ENCODE measurements at regions not wholly inside any gene's neighbourhood (a gene's known extent, or its start where the extent isn't known, plus 50 kb on each side); places are given as distances from the start of the nearest gene placed in this dataset.

GRCh38 chr10:44153918-44154670 lies 230.8 kb downstream of the CXCL12 start:
- no peak for TF ChIP-seq POLR2A (IDR thresholded peaks at IDR 0.05; ENCODE audit: low read length)
- TF ChIP-seq GATA1 (IDR thresholded peaks at IDR 0.05; ENCODE audit: low read depth, low read length): no peak
